AG04450 (cell line): ENCODE measurements at regions not wholly inside any gene's neighbourhood (a gene's known extent, or its start where the extent isn't known, plus 50 kb on each side); places are given as distances from the start of the nearest gene placed in this dataset.
"Not testable (repeated sequence)": the region's sequence is repeated elsewhere in the genome, so short reads cannot be mapped to it uniquely, and the experiment has no call there.

Experiments used
- CTCF ChIA-PET: fragments of 300-600, 350-600 bp; formaldehyde crosslinking; extraction: SDS; loops from one replicate; lab custom pipeline; 2022; ENCODE audit warnings: antibody characterized with exemption, inconsistent platforms; lab: Charles Lee
- POLR2A ChIA-PET: fragments of 350-600 bp; formaldehyde crosslinking; extraction: SDS; loops from one replicate; lab custom pipeline; 2021; ENCODE audit warnings: antibody characterized with exemption, inconsistent platforms; lab: Yijun Ruan, JAX
- DNase-seq: peaks from one replicate; pipeline ENCODE4 v3.0.0-alpha.2; 2011; ENCODE audit warnings: low read depth, low spot score
- H3K27ac ChIP-seq: one replicate; pipeline ENCODE4 v1.5.1; 2012; ENCODE audit warnings: low read depth, low read length, control low read depth
- H3K27me3 ChIP-seq: one replicate; pipeline ENCODE4 v1.6.0; 2012; ENCODE audit warnings: low read length; ENCODE audit not compliant: control insufficient read depth, insufficient read depth
- H3K4me3 ChIP-seq: 2 replicates; pipeline ENCODE4 v1.5.1; 2011; ENCODE audit warnings: mild to moderate bottlenecking, low read depth, low read length, control low read depth
- H3K9me3 ChIP-seq: 2 replicates; pipeline ENCODE4 v1.5.1; 2012; ENCODE audit warnings: low read length; ENCODE audit not compliant: control insufficient read depth, insufficient read depth
- TF ChIP-seq, protein P1 (sequence below): IDR thresholded peaks from 2 replicates; pipeline ENCODE4 v1.5.1; 2011; ENCODE audit warnings: low read depth, low read length, control low read depth, inconsistent platforms

DNA sequence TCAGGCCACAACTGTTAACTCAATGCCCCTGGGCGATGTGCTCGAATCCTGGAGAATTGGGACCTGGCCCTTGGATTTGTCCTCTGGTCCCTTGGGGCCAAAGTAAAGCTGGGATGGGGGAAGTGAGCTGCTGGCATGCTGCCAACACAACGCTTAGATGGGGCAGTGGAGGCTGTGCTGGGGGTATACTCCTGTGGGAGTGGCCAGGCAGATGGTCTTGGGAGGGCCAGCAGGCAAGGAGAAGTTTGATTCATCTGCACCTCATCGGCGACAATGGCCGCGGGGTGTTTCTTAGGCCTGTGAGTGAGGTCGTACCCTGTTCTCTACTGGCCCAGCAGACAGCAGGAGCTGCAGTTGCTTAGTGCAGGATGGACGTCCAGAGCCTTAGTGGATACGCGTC, 139.0 kb upstream of the MTPN start:
- no peak for DNase-seq
- Histone ChIP-seq H3K27me3 (no peaks in the 10 kb centered on the region), H3K9me3 (no peaks in the 10 kb centered on the region), H3K27ac (no peak overlapping the region), H3K4me3 (no peak overlapping the region)
- ChIA-PET CTCF (interaction anchor here (0.8 to 2.3 kb wide), 10 partner anchors 8 to 1510 kb away, joined by 3 to 13 read pairs (median 4); no protein-coding TSS in a partner anchor), POLR2A (no interaction called here)
- TF ChIP-seq, protein P1, sequence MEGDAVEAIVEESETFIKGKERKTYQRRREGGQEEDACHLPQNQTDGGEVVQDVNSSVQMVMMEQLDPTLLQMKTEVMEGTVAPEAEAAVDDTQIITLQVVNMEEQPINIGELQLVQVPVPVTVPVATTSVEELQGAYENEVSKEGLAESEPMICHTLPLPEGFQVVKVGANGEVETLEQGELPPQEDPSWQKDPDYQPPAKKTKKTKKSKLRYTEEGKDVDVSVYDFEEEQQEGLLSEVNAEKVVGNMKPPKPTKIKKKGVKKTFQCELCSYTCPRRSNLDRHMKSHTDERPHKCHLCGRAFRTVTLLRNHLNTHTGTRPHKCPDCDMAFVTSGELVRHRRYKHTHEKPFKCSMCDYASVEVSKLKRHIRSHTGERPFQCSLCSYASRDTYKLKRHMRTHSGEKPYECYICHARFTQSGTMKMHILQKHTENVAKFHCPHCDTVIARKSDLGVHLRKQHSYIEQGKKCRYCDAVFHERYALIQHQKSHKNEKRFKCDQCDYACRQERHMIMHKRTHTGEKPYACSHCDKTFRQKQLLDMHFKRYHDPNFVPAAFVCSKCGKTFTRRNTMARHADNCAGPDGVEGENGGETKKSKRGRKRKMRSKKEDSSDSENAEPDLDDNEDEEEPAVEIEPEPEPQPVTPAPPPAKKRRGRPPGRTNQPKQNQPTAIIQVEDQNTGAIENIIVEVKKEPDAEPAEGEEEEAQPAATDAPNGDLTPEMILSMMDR, result no peak

DNA sequence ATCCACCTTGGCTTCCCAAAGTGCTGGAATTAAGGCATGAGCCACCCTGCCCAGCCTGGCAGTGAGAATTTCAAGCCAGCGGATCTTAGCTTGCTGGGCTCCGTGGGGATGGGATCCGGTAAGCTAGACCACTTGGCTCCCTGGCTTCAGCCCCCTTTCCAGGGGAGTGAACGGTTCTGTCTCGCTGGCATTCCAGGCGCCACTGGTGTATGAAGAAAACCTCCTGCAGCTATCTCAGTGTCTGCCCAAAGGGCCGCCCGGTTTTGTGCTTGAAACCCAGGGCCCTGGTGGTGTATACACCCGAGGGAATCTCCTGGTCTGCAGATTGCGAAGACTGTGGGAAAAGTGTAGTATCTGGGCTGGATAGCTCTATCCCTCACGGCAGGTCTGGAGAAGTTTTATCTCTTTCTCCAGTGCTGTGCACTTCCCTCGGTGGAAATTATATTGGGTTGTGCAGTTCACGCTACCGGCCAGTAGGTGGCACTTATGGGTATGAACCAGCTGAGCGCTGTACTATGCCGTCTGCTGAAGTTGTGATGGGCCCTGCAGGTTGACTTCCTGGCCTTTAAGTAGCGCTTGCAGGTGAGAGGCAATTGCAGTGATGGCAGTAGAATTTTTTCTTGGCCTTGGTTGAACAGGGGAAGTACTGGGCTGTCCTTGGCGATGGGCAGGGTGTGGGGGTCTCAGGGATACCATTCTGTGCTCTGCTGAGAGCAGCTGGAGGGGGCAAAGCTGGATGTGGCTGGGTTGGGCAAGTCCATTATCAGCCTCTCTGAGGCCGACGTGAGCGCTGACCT, 138.0 kb upstream of the MTPN start:
- DNase-seq, result peak; percentile 20
- no peak overlapping the region for H3K27ac ChIP-seq
- TF ChIP-seq, protein P1, result peak; percentile 79
- no peaks in the 10 kb centered on the region for H3K9me3 ChIP-seq
- H3K4me3 ChIP-seq, result no peak overlapping the region
- no peaks in the 10 kb centered on the region for H3K27me3 ChIP-seq
- POLR2A ChIA-PET, result no interaction called here
- CTCF ChIA-PET, result interaction anchor here (0.6 to 2.3 kb wide), 21 partner anchors 9 to 1511 kb away, joined by 3 to 13 read pairs (median 4); no protein-coding TSS in a partner anchor

DNA sequence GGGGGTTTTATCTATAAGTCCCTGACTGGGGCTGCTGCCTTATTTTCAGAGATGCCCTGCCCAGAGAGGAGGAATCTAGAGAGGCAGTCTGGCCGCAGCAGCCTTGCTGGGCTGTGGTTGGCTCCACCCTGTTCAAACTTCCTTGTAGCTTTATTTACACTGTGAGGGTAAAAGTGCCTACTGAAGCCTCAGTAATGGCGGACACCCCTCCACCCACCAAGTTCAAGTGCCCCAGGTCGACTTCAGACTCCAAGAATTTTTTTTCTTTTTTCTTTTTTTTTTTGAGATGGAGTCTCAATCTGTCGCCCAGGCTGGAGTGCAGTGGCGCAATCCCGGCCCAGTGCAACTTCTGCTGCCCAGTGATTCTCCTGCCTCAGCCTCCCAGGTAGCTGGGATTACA, 137.3 kb upstream of the MTPN start:
- CTCF ChIA-PET, result interaction anchor here (0.6 to 2.3 kb wide), 13 partner anchors 10 to 1477 kb away, joined by 3 to 13 read pairs (median 5); no protein-coding TSS in a partner anchor
- H3K27ac ChIP-seq, H3K9me3 ChIP-seq, DNase-seq, H3K27me3 ChIP-seq, POLR2A ChIA-PET, H3K4me3 ChIP-seq: not testable (repeated sequence)

DNA sequence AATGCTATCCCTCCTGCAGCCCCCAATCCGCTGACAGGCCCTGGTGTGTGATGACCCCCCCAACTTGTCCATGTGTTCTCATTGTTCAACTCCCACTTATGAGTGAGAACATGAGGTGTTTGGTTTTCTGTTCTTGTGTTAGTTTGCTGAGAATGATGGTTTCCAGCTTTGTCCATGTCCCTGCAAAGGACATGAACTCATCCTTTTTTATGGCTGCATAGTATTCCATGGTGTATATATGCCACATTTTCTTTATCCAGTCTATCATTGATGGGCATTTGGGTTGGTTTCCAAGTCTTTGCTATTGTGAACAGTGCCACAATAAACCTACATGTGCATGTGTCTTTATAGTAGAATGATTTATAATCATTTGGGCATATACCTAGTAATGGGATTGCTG, 131.9 kb upstream of the MTPN start:
- H3K4me3 ChIP-seq, POLR2A ChIA-PET, H3K27me3 ChIP-seq, DNase-seq, CTCF ChIA-PET, H3K27ac ChIP-seq, H3K9me3 ChIP-seq: not testable (repeated sequence)

DNA sequence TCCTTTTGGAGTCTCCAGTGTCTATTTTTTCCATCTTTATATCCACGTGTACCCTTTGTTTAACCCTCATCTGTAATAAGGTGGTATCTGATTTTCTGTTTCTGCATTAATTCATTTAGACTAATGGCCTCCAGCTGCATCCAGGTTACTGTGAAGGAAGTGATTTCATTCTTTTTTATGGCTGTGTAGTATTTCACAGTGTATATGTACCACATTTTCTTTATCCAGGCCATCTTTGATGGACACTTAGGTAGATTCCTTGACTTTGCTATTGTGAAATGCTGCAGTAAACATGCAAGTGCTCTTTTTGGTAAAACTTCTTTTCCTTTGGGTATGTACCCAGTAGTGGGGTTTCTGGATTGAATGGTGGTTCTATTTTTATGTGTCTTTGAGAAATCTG, 128.0 kb upstream of the MTPN start:
- DNase-seq, result no peak
- no peaks in the 10 kb centered on the region for H3K27me3 ChIP-seq
- H3K4me3 ChIP-seq, result no peak overlapping the region
- CTCF ChIA-PET, result no interaction called here
- POLR2A ChIA-PET, result no interaction called here
- H3K27ac ChIP-seq, result no peak overlapping the region
- H3K9me3 ChIP-seq, result no peaks in the 10 kb centered on the region
- TF ChIP-seq, protein P1, result no peak

DNA sequence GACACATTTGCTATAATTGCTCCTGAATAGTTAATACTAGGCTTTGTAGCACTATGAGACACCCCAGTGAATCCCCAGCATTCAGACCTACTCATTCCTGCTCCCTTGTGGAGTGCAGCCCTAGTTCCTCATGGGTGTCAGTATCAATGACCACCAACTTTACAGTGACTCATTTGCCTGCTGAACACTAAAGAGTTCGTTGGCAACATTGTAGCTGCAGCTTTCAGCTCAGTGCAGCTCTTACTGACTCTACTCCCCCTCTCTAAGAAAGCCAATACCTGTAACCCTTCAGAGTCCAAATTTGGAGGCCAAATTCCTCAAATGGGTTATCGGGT, 127.1 kb upstream of the MTPN start:
- Histone ChIP-seq H3K4me3 (no peak overlapping the region), H3K27me3 (no peaks in the 10 kb centered on the region), H3K9me3 (no peaks in the 10 kb centered on the region; the same call in 1 of the 2 replicates), H3K27ac (no peak overlapping the region)
- CTCF ChIA-PET, result interaction anchor here (1.1 kb wide), 1 partner anchor 11 kb away, joined by 5 read pairs; no protein-coding TSS in a partner anchor
- POLR2A ChIA-PET, result no interaction called here
- TF ChIP-seq, protein P1, result no peak
- no peak for DNase-seq
